OCI-LY1 (cell line): ENCODE measurements at regions not wholly inside any gene's neighbourhood (a gene's known extent, or its start where the extent isn't known, plus 50 kb on each side); places are given as distances from the start of the nearest gene placed in this dataset.

Source experiments
- H2AFZ ChIP-seq: fragments of 200-600 bp; sonication (generic), shearing (Covaris generic); 2 replicates; pipeline ENCODE4 v1.6.0; 2014; ENCODE audit warnings: antibody characterized with exemption, mild to moderate bottlenecking, low read length
- H3F3A ChIP-seq: fragments of 200-600 bp; sonication (generic), shearing (Covaris generic); 2 replicates; pipeline ENCODE4 v1.6.0; 2014; ENCODE audit warnings: mild to moderate bottlenecking, antibody characterized with exemption, low read length, moderate library complexity; ENCODE audit not compliant: insufficient read depth
- H3K27ac ChIP-seq: fragments of 200-600 bp; sonication (generic); 2 replicates; pipeline ENCODE4 v1.5.1; 2014; ENCODE audit warnings: low read length, mixed run types, mild to moderate bottlenecking, low read depth; ENCODE audit not compliant: poor library complexity, severe bottlenecking
- H3K27me3 ChIP-seq: fragments of 200-600 bp; sonication (generic); 2 replicates; pipeline ENCODE4 v1.6.0; 2014; ENCODE audit warnings: antibody characterized with exemption, mild to moderate bottlenecking, low read length, moderate library complexity; ENCODE audit not compliant: insufficient read depth
- H3K36me3 ChIP-seq: fragments of 200-600 bp; sonication (generic); 2 replicates; pipeline ENCODE4 v1.6.1; 2014; ENCODE audit warnings: mild to moderate bottlenecking, antibody characterized with exemption, low read length, moderate library complexity, mixed read lengths; ENCODE audit not compliant: insufficient read depth
- H3K4me1 ChIP-seq: fragments of 200-600 bp; sonication (generic); 2 replicates; pipeline ENCODE4 v1.5.1; 2014; ENCODE audit warnings: mild to moderate bottlenecking, low read length, moderate library complexity; ENCODE audit not compliant: insufficient read depth, severe bottlenecking
- H3K4me2 ChIP-seq: fragments of 200-600 bp; sonication (generic), shearing (Covaris generic); 2 replicates; pipeline ENCODE4 v1.6.1; 2014; ENCODE audit warnings: low read length
- H3K4me3 ChIP-seq: fragments of 200-600 bp; sonication (generic); 2 replicates; pipeline ENCODE4 v1.5.1; 2014; ENCODE audit warnings: low read length, low read depth, mild to moderate bottlenecking, mixed read lengths; ENCODE audit not compliant: poor library complexity, severe bottlenecking
- H3K79me2 ChIP-seq: fragments of 200-600 bp; shearing (Covaris generic); 2 replicates; pipeline ENCODE4 v1.6.1; 2016; ENCODE audit warnings: mixed run types, low read length, mixed read lengths; ENCODE audit not compliant: insufficient read depth
- H3K9ac ChIP-seq: fragments of 200-600 bp; sonication (generic), shearing (Covaris generic); 2 replicates; pipeline ENCODE4 v1.6.1; 2014; ENCODE audit warnings: mild to moderate bottlenecking, low read length, mixed read lengths
- H3K9me2 ChIP-seq: fragments of 200-600 bp; sonication (generic), shearing (Covaris generic); 2 replicates; pipeline ENCODE4 v1.6.1; 2014; ENCODE audit warnings: low read depth, mild to moderate bottlenecking, low read length, mixed read lengths
- H3K9me3 ChIP-seq: fragments of 200-600 bp; shearing (Covaris generic); 2 replicates; pipeline ENCODE4 v1.6.1; 2014; ENCODE audit warnings: low read length, mixed read lengths
- H4K20me1 ChIP-seq: fragments of 200-600 bp; sonication (generic), shearing (Covaris generic); 2 replicates; pipeline ENCODE4 v1.6.0; 2016; ENCODE audit warnings: mild to moderate bottlenecking, low read length; ENCODE audit not compliant: insufficient read depth
- EZH2 ChIP-seq: fragments of 200-600 bp; sonication (generic), shearing (Covaris generic); IDR thresholded peaks from 2 replicates; pipeline ENCODE4 v1.8.0; 2017; ENCODE audit warnings: borderline replicate concordance, mixed run types, mild to moderate bottlenecking, antibody characterized with exemption, low read length, moderate library complexity, mixed read lengths
- TF ChIP-seq, protein P1 (sequence below): fragments of 200-600 bp; sonication (generic), shearing (Covaris generic); IDR thresholded peaks from 2 replicates; pipeline ENCODE4 v1.5.1; 2017; ENCODE audit warnings: mild to moderate bottlenecking, antibody characterized with exemption, low read length, moderate library complexity, mixed read lengths

DNA sequence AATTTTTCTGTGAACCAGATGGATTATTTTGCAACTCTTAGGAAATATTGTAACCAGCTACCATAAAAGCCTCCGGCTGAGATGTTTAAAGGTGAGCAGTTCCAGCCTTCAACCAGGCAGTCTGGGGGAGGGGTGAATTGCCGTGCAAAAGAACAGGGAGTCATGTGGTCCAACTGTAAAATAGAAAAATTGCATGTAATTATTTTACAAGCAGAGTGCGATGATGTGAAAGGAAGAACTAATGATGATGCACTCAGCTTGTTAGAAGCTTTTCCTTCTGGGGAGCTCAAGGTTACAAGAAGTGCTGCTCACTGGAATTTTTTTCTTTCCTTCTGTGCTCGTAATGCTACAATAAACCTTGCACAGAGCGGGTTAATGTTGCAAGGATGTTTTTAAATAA is 188.7 kb upstream of the ITGA1 start:
- H3K4me3 ChIP-seq, result no peak overlapping the region
- no peak overlapping the region for H3K9ac ChIP-seq
- no peaks in the 10 kb centered on the region for H3K36me3 ChIP-seq
- no peaks in the 10 kb centered on the region for H3K9me2 ChIP-seq
- TF ChIP-seq, protein P1, sequence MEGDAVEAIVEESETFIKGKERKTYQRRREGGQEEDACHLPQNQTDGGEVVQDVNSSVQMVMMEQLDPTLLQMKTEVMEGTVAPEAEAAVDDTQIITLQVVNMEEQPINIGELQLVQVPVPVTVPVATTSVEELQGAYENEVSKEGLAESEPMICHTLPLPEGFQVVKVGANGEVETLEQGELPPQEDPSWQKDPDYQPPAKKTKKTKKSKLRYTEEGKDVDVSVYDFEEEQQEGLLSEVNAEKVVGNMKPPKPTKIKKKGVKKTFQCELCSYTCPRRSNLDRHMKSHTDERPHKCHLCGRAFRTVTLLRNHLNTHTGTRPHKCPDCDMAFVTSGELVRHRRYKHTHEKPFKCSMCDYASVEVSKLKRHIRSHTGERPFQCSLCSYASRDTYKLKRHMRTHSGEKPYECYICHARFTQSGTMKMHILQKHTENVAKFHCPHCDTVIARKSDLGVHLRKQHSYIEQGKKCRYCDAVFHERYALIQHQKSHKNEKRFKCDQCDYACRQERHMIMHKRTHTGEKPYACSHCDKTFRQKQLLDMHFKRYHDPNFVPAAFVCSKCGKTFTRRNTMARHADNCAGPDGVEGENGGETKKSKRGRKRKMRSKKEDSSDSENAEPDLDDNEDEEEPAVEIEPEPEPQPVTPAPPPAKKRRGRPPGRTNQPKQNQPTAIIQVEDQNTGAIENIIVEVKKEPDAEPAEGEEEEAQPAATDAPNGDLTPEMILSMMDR, result no peak
- TF ChIP-seq EZH2, result no peak
- H3F3A ChIP-seq, result no peaks in the 10 kb centered on the region
- no peaks in the 10 kb centered on the region for H3K79me2 ChIP-seq
- no peaks in the 10 kb centered on the region for H3K9me3 ChIP-seq
- no peaks in the 10 kb centered on the region for H3K27me3 ChIP-seq
- H2AFZ ChIP-seq, result no peak overlapping the region
- H3K27ac ChIP-seq, result no peak overlapping the region
- no peak overlapping the region for H3K4me2 ChIP-seq
- H4K20me1 ChIP-seq, result no peaks in the 10 kb centered on the region
- no peaks in the 10 kb centered on the region for H3K4me1 ChIP-seq

DNA sequence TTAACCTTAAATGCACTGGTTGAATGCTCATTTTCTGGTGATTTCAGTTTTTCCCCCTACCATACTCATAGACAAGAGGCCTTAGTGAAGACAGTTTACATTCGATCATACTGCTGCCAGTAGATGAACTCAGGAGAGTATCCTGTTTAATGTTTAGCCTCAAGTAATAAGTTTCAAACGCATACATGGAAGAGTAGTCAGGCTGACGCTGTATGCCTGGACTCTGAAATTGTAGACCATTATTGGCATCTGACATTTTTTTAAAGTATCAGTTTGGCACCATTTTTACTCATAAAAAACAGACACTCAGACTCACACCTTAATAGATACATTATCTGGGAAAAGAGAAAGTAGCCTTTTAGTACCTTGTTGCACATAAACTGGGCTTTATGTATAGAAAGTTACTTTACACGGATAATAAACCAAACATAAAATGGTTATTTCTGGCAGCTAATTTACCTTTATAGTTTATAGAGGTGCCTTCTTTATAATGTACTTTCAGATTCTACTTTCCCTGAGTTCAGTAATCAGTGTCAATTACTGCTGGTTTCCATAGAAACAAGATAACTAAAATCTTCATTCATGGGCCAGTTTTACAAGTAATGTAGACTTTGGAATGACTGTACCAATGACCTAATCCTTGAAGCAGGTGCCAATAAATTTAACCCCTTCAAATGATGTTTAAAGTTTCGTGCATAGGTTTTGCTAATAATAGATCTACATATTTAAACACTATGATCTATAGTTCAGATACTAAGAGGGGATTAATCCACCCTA is 183.8 kb upstream of the ITGA1 start:
- Histone ChIP-seq H3K9ac (no peak overlapping the region), H2AFZ (no peak overlapping the region), H4K20me1 (no peaks in the 10 kb centered on the region), H3K4me2 (no peak overlapping the region), H3K4me1 (no peaks in the 10 kb centered on the region), H3F3A (no peaks in the 10 kb centered on the region), H3K27ac (no peak overlapping the region), H3K4me3 (no peak overlapping the region), H3K79me2 (no peaks in the 10 kb centered on the region), H3K36me3 (no peaks in the 10 kb centered on the region), H3K27me3 (no peaks in the 10 kb centered on the region), H3K9me2 (no peaks in the 10 kb centered on the region), H3K9me3 (no peaks in the 10 kb centered on the region)
- TF ChIP-seq, protein P1, result no peak
- no peak for TF ChIP-seq EZH2

DNA sequence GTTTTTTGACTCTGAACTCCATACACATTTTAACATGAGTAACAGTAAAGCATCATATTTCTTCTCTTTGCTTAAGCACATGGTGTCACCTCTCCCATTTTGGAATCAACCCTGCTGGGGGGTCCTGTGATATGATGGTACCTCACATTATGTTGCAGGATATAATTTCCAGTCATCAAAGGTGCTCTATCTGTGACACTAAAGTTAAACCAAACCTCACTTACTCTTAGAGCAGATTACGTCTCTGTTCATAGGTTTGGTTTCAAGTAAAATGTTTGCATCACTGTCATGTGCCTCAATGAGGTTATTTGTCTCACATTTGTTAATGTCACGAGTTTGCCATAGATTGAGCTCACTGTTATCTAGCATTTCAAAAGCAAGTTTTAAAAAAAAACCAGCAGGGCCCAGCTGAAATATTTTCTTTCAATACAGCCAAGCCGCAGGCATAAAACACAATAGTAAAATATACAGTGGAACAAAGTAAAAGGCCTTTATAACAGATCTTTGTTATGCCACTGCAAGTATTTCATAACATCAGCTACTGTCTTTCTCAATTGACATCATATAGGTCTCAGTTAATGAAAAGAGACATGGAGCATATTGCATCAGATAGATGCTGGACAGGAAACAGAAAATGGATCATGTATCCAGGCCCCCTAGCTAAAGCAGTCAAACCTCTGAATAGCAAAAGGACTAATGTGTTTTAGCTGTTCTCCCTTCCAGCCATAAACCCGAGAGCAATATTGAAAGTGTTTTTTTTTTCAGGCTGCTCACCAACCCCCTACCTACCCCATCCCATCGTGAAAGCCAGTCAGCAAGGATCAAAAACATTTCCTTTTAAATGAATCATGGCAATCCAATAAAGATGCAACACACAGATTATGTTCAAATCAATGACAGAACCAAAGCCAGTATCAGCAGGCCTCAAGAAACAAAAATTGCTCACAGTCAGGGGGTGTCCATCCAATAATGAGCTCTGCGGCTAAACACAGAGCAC is 182.1 kb upstream of the ITGA1 start:
- no peak for TF ChIP-seq EZH2
- TF ChIP-seq, protein P1, result no peak
- Histone ChIP-seq H3K4me3 (no peak overlapping the region), H3F3A (no peaks in the 10 kb centered on the region), H3K27me3 (no peaks in the 10 kb centered on the region), H3K36me3 (no peaks in the 10 kb centered on the region), H3K9ac (no peak overlapping the region), H3K4me1 (no peaks in the 10 kb centered on the region), H3K4me2 (no peak overlapping the region), H3K9me2 (no peaks in the 10 kb centered on the region), H2AFZ (no peak overlapping the region), H3K79me2 (no peaks in the 10 kb centered on the region), H3K9me3 (no peaks in the 10 kb centered on the region), H4K20me1 (no peaks in the 10 kb centered on the region), H3K27ac (no peak overlapping the region)
